Neuronal stem cell (in vitro differentiated cells): ENCODE measurements at regions not wholly inside any gene's neighbourhood (a gene's known extent, or its start where the extent isn't known, plus 50 kb on each side); places are given as distances from the start of the nearest gene placed in this dataset.

Experiments used
- DNase-seq: peaks from one replicate; pipeline ENCODE4 v3.0.0-alpha.2; 2013; ENCODE audit warnings: low spot score
- H2AFZ ChIP-seq: one replicate; pipeline ENCODE4 v1.6.1; 2013; ENCODE audit warnings: mild to moderate bottlenecking, low read length, inconsistent platforms
- H2AK5ac ChIP-seq: 2 replicates; pipeline ENCODE4 v1.6.1; 2013; ENCODE audit warnings: low read depth, mild to moderate bottlenecking, inconsistent platforms, low read length, moderate library complexity, mixed read lengths
- H2BK120ac ChIP-seq: 2 replicates; pipeline ENCODE4 v1.6.1; 2013; ENCODE audit warnings: low read depth, mild to moderate bottlenecking, inconsistent platforms, low read length, moderate library complexity, mixed read lengths
- H2BK12ac ChIP-seq: one replicate; pipeline ENCODE4 v1.6.1; 2013; ENCODE audit warnings: low read length, inconsistent platforms
- H2BK15ac ChIP-seq: 2 replicates; pipeline ENCODE4 v1.6.1; 2013; ENCODE audit warnings: mild to moderate bottlenecking, low read length, inconsistent platforms, mixed read lengths
- H2BK5ac ChIP-seq: one replicate; pipeline ENCODE4 v1.6.1; 2013; ENCODE audit warnings: inconsistent platforms, mild to moderate bottlenecking, low read length, moderate library complexity
- H3K14ac ChIP-seq: one replicate; pipeline ENCODE4 v1.6.1; 2013; ENCODE audit warnings: low read length, inconsistent platforms
- H3K18ac ChIP-seq: 2 replicates; pipeline ENCODE4 v1.6.1; 2013; ENCODE audit warnings: low read length, inconsistent platforms
- H3K23ac ChIP-seq: 2 replicates; pipeline ENCODE4 v1.6.1; 2013; ENCODE audit warnings: low read depth, mild to moderate bottlenecking, mixed read lengths, low read length, inconsistent platforms; ENCODE audit not compliant: poor library complexity
- H3K27ac ChIP-seq: replicated peaks from 3 replicates; pipeline ENCODE4 v1.5.1; 2013; ENCODE audit warnings: low read length, inconsistent platforms
- H3K27me3 ChIP-seq, 3 experiments: 2 replicates each; pipeline ENCODE4 v1.6.1; 2013; ENCODE audit warnings: low read length in 3 of 3, mild to moderate bottlenecking in 2 of 3, inconsistent platforms in 1 of 3, low read depth in 1 of 3, mixed read lengths in 1 of 3, moderate library complexity in 1 of 3; ENCODE audit not compliant: control insufficient read depth in 3 of 3, insufficient read depth in 3 of 3
- H3K36me3 ChIP-seq, 2 donors: replicated peaks in 1 of 2; 2 replicates each; pipeline ENCODE4 v1.6.1; 2013; ENCODE audit warnings: low read length in 2 of 2; ENCODE audit not compliant: control insufficient read depth in 2 of 2, insufficient read depth in 2 of 2
- H3K4ac ChIP-seq: 2 replicates; pipeline ENCODE4 v1.6.1; 2013; ENCODE audit warnings: inconsistent platforms, mild to moderate bottlenecking, low read length, moderate library complexity
- H3K4me1 ChIP-seq, 2 donors: 1 replicate in 1 of 2; 2 replicates in 1 of 2; pipeline ENCODE4 v1.6.1; 2013; ENCODE audit warnings: low read length in 2 of 2, low read depth in 1 of 2; ENCODE audit not compliant: control insufficient read depth in 2 of 2, insufficient read depth in 1 of 2
- H3K4me2 ChIP-seq: one replicate; pipeline ENCODE4 v1.6.1; 2013; ENCODE audit warnings: mild to moderate bottlenecking, low read length, inconsistent platforms; ENCODE audit not compliant: insufficient read depth, poor library complexity, severe bottlenecking
- H3K4me3 ChIP-seq, 2 donors: 2 replicates each; pipeline ENCODE4 v1.5.1; 2013; ENCODE audit warnings: low read length in 2 of 2, mild to moderate bottlenecking in 2 of 2, inconsistent platforms in 1 of 2, moderate library complexity in 1 of 2
- H3K79me1 ChIP-seq: one replicate; pipeline ENCODE4 v1.6.1; 2013; ENCODE audit warnings: low read depth, mild to moderate bottlenecking, inconsistent platforms, low read length, moderate library complexity
- H3K9ac ChIP-seq: one replicate; pipeline ENCODE4 v1.6.1; 2013; ENCODE audit warnings: mild to moderate bottlenecking, low read depth, low read length, inconsistent platforms; ENCODE audit not compliant: poor library complexity
- H3K9me3 ChIP-seq, 2 donors: replicated peaks in 1 of 2; 2 replicates each; pipeline versions ENCODE3 to v1.6.1; 2013; ENCODE audit warnings: low read length in 2 of 2, mild to moderate bottlenecking in 2 of 2, inconsistent platforms in 1 of 2, low read depth in 1 of 2, mixed read lengths in 1 of 2, moderate library complexity in 1 of 2; ENCODE audit not compliant: control insufficient read depth in 2 of 2, insufficient read depth in 1 of 2
- H4K8ac ChIP-seq: one replicate; pipeline ENCODE4 v1.6.1; 2013; ENCODE audit warnings: low read depth, mild to moderate bottlenecking, inconsistent platforms, low read length, moderate library complexity
- H4K91ac ChIP-seq: one replicate; pipeline ENCODE4 v1.6.1; 2013; ENCODE audit warnings: low read length, low read depth, mild to moderate bottlenecking, inconsistent platforms; ENCODE audit not compliant: poor library complexity
- WGBS, 2 donors: extraction: QIAGEN DNeasy Blood & Tissue Kit; methylation state at CpG; one replicate each; pipeline ENCODE4 v1.1.7; 2013; ENCODE audit warnings: missing lambda C conversion rate in 2 of 2, mixed read lengths in 1 of 2; ENCODE audit not compliant: insufficient read length in 2 of 2, insufficient replicate concordance in 1 of 2; ENCODE audit errors: extremely low coverage in 2 of 2; 5-methylcytosine and 5-hydroxymethylcytosine counted together

- WGBS, 2 donors, result no CpG with 5 or more reads among the region's 1 CpG
- no peak overlapping the region for H2AFZ ChIP-seq
- H3K14ac ChIP-seq, result no peak overlapping the region
- peaks cover 2% of the 10 kb centered on the region for H3K79me1 ChIP-seq
- peaks cover 0 to 2% of the 10 kb centered on the region in 2 donors for H3K36me3 ChIP-seq
- no peak overlapping the region for H2BK12ac ChIP-seq
- H3K4me1 ChIP-seq, result no peaks in the 10 kb centered on the region
- H2BK120ac ChIP-seq, result no peak overlapping the region
- H3K9ac ChIP-seq, result no peak overlapping the region
- H3K4ac ChIP-seq, result no peak overlapping the region
- no peak overlapping the region for H2BK5ac ChIP-seq
- H3K18ac ChIP-seq, result no peak overlapping the region
- H2AK5ac ChIP-seq, result no peak overlapping the region
- H3K4me3 ChIP-seq, result no peak overlapping the region
- no peak overlapping the region for H4K91ac ChIP-seq
- DNase-seq, result no peak
- H3K4me2 ChIP-seq, result no peak overlapping the region
- no peak overlapping the region for H4K8ac ChIP-seq
- H3K27ac ChIP-seq, result no peak overlapping the region
- H3K9me3 ChIP-seq, result peaks cover 14 to 20% of the 10 kb centered on the region in 2 donors
- no peak overlapping the region for H3K23ac ChIP-seq
- no peaks in the 10 kb centered on the region for H3K27me3 ChIP-seq
- no peak overlapping the region for H2BK15ac ChIP-seq
Observed at GRCh38 chr6:164917211-164917610, 392.2 kb downstream of the C6orf118 start.

- WGBS, 2 donors, result no CpG with 5 or more reads among the region's 3 CpGs
- Histone ChIP-seq H2BK5ac (no peak overlapping the region), H3K23ac (no peak overlapping the region), H2AFZ (no peak overlapping the region), H3K36me3 (peaks cover 0 to 2% of the 10 kb centered on the region in 2 donors), H3K14ac (no peak overlapping the region), H2AK5ac (no peak overlapping the region), H3K9ac (no peak overlapping the region), H3K4me2 (no peak overlapping the region), H3K4ac (no peak overlapping the region), H4K91ac (no peak overlapping the region), H2BK15ac (no peak overlapping the region), H4K8ac (no peak overlapping the region), H2BK12ac (no peak overlapping the region), H3K79me1 (peaks cover 2% of the 10 kb centered on the region), H3K27ac (no peak overlapping the region), H3K27me3 (no peaks in the 10 kb centered on the region), H3K4me1 (no peaks in the 10 kb centered on the region), H3K18ac (no peak overlapping the region), H3K9me3 (peaks cover 14 to 20% of the 10 kb centered on the region in 2 donors), H2BK120ac (no peak overlapping the region), H3K4me3 (no peak overlapping the region)
- DNase-seq, result no peak
Observed at GRCh38 chr6:164916087-164916486, 393.3 kb downstream of the C6orf118 start.

GRCh38 chr6:164911873-164912580 lies 397.4 kb downstream of the C6orf118 start:
- no peak overlapping the region for H3K23ac ChIP-seq
- no peak overlapping the region for H3K14ac ChIP-seq
- no peak overlapping the region for H2BK15ac ChIP-seq
- H3K79me1 ChIP-seq, result no peaks in the 10 kb centered on the region
- peaks cover 5 to 6% of the 10 kb centered on the region in 2 donors for H3K9me3 ChIP-seq
- no peak overlapping the region for H2BK12ac ChIP-seq
- H3K27me3 ChIP-seq, result no peaks in the 10 kb centered on the region
- no peak overlapping the region for H3K4me2 ChIP-seq
- no peak overlapping the region for H2BK5ac ChIP-seq
- H4K91ac ChIP-seq, result no peak overlapping the region
- H3K4me1 ChIP-seq, result no peaks in the 10 kb centered on the region
- no peak overlapping the region for H3K4me3 ChIP-seq
- no peak for DNase-seq
- no peak overlapping the region for H3K18ac ChIP-seq
- WGBS, 2 donors, result no CpG with 5 or more reads among the region's 6 CpGs
- H3K27ac ChIP-seq, result no peak overlapping the region
- no peak overlapping the region for H2AK5ac ChIP-seq
- no peak overlapping the region for H2AFZ ChIP-seq
- no peak overlapping the region for H3K4ac ChIP-seq
- H2BK120ac ChIP-seq, result no peak overlapping the region
- peaks cover 0 to 2% of the 10 kb centered on the region in 2 donors for H3K36me3 ChIP-seq
- H4K8ac ChIP-seq, result no peak overlapping the region
- no peak overlapping the region for H3K9ac ChIP-seq

- H3K18ac ChIP-seq, result no peak overlapping the region
- H2BK5ac ChIP-seq, result no peak overlapping the region
- no peak overlapping the region for H3K4me3 ChIP-seq
- no peaks in the 10 kb centered on the region for H3K4me1 ChIP-seq
- no peak overlapping the region for H3K9ac ChIP-seq
- no peak overlapping the region for H3K4ac ChIP-seq
- H2BK12ac ChIP-seq, result no peak overlapping the region
- no peaks in the 10 kb centered on the region for H3K36me3 ChIP-seq
- H3K79me1 ChIP-seq, result no peaks in the 10 kb centered on the region
- no CpG with 5 or more reads among the region's 2 CpGs for WGBS, 2 donors
- H4K91ac ChIP-seq, result no peak overlapping the region
- H3K14ac ChIP-seq, result no peak overlapping the region
- no peak overlapping the region for H3K23ac ChIP-seq
- no peak overlapping the region for H4K8ac ChIP-seq
- no peak overlapping the region for H2AK5ac ChIP-seq
- H2AFZ ChIP-seq, result no peak overlapping the region
- H2BK15ac ChIP-seq, result no peak overlapping the region
- H3K4me2 ChIP-seq, result no peak overlapping the region
- H3K27me3 ChIP-seq, result no peaks in the 10 kb centered on the region
- DNase-seq, result no peak
- no peak overlapping the region for H2BK120ac ChIP-seq
- no peaks in the 10 kb centered on the region for H3K9me3 ChIP-seq
- H3K27ac ChIP-seq, result no peak overlapping the region
Observed at GRCh38 chr6:164911151-164911550, 398.3 kb downstream of the C6orf118 start.
